Cardiac muscle cell (in vitro differentiated cells and primary cell): ENCODE measurements at regions not wholly inside any gene's neighbourhood (a gene's known extent, or its start where the extent isn't known, plus 50 kb on each side); places are given as distances from the start of the nearest gene placed in this dataset.

Source experiments
- DNase-seq, 2 donors: peaks; one replicate each; pipeline versions ENCODE4 v3.0.0 to v3.0.0-alpha.2; 2010 to 2017; ENCODE audit warnings: low read depth in 1 of 2, low spot score in 1 of 2
- H3K27ac ChIP-seq: fragments of 200-600 bp; sonication (generic); 2 replicates; pipeline ENCODE4 v1.5.1; 2016
- H3K27me3 ChIP-seq: fragments of 200-600 bp; sonication (generic); 2 replicates; pipeline ENCODE4 v1.6.0; 2016; ENCODE audit warnings: control low read depth
- H3K36me3 ChIP-seq: fragments of 200-600 bp; sonication (generic); 2 replicates; pipeline ENCODE4 v1.5.1; 2016; ENCODE audit warnings: control low read depth
- H3K4me1 ChIP-seq: fragments of 200-600 bp; sonication (generic); 2 replicates; pipeline ENCODE4 v1.8.1; 2017; ENCODE audit warnings: low read depth, mild to moderate bottlenecking, mixed run types
- H3K4me3 ChIP-seq: fragments of 200-600 bp; sonication (generic); 2 replicates; pipeline ENCODE4 v1.5.1; 2016; ENCODE audit warnings: mild to moderate bottlenecking
- H3K9me3 ChIP-seq: fragments of 200-600 bp; sonication (generic); 2 replicates; pipeline ENCODE4 v1.5.1; 2017; ENCODE audit warnings: low read depth, mild to moderate bottlenecking, control low read depth
- CTCF ChIP-seq: IDR thresholded peaks from 2 replicates; pipeline ENCODE4 v1.5.1; 2012; ENCODE audit warnings: low read depth, mild to moderate bottlenecking, low read length

- H3K27me3 ChIP-seq, result no peaks in the 10 kb centered on the region
- H3K9me3 ChIP-seq, result no peaks in the 10 kb centered on the region
- no peak overlapping the region for H3K4me3 ChIP-seq
- peak overlapping the region; percentile 88 for H3K27ac ChIP-seq
- H3K4me1 ChIP-seq, result peaks cover 58% of the 10 kb centered on the region
- DNase-seq, result peak in 1 of 2 donors; percentile 17
- no peaks in the 10 kb centered on the region for H3K36me3 ChIP-seq
- no peak for TF ChIP-seq CTCF
Observed at GRCh38 chr15:39491886-39492490, 88.9 kb upstream of the THBS1 start.

GRCh38 chr15:39493424-39494067, 87.3 kb upstream of the THBS1 start:
- H3K27ac ChIP-seq, result peak overlapping the region; percentile 88
- H3K4me3 ChIP-seq, result no peak overlapping the region
- H3K9me3 ChIP-seq, result no peaks in the 10 kb centered on the region
- H3K27me3 ChIP-seq, result no peaks in the 10 kb centered on the region
- peaks cover 66% of the 10 kb centered on the region for H3K4me1 ChIP-seq
- no peaks in the 10 kb centered on the region for H3K36me3 ChIP-seq
- DNase-seq, result peak in 1 of 2 donors; percentile 68
- no peak for TF ChIP-seq CTCF

GRCh38 chr15:39494462-39494861, 86.4 kb upstream of the THBS1 start:
- no peak for TF ChIP-seq CTCF
- Histone ChIP-seq H3K27ac (peak overlapping the region; percentile 88), H3K4me3 (no peak overlapping the region), H3K4me1 (peaks cover 68% of the 10 kb centered on the region), H3K36me3 (no peaks in the 10 kb centered on the region), H3K9me3 (no peaks in the 10 kb centered on the region), H3K27me3 (no peaks in the 10 kb centered on the region)
- no peak for DNase-seq

GRCh38 chr15:39495871-39496840, 84.7 kb upstream of the THBS1 start:
- no peak for TF ChIP-seq CTCF
- H3K27ac ChIP-seq, result no peak overlapping the region
- peak in 1 of 2 donors; percentile 64 for DNase-seq

GRCh38 chr15:39497016-39497758, 83.7 kb upstream of the THBS1 start:
- no peaks in the 10 kb centered on the region for H3K27me3 ChIP-seq

More at GRCh38 chr15:39495871-39496840, 84.7 kb upstream of the THBS1 start:
- Histone ChIP-seq H3K9me3 (no peaks in the 10 kb centered on the region), H3K4me1 (peaks cover 63% of the 10 kb centered on the region), H3K36me3 (no peaks in the 10 kb centered on the region), H3K4me3 (no peak overlapping the region), H3K27me3 (no peaks in the 10 kb centered on the region)

More at GRCh38 chr15:39497016-39497758, 83.7 kb upstream of the THBS1 start:
- no peaks in the 10 kb centered on the region for H3K36me3 ChIP-seq
- TF ChIP-seq CTCF, result no peak
- H3K9me3 ChIP-seq, result no peaks in the 10 kb centered on the region
- peaks cover 61% of the 10 kb centered on the region for H3K4me1 ChIP-seq
- no peak overlapping the region for H3K27ac ChIP-seq
- no peak overlapping the region for H3K4me3 ChIP-seq
- DNase-seq, result no peak
